GM18861 (cell line): ENCODE measurements at regions not wholly inside any gene's neighbourhood (a gene's known extent, or its start where the extent isn't known, plus 50 kb on each side); places are given as distances from the start of the nearest gene placed in this dataset.

Source experiments
- ATAC-seq: cut with Tn5 transposase; IDR thresholded peaks from one replicate; pipeline ENCODE4 v1.9.1; 2021; ENCODE audit not compliant: unreplicated experiment

DNA sequence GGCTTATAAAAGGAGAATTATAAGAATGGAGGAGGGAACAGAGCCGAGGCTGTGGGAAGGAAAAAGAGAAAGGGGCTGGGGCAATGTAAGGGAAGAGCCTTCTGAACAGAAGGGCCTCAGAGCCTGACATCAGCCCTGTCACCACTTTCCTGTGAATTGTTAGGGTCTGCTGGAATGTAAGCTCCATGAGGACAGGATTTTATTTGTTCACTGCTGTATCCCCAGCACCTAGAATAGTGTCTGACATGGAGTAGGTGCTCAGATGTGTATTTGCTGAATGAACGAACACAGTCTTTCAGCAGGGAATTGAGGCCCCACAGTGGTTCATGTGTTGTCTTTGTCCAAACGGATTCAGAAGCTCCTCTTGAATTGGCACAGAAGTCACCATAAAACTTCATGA is 251.5 kb downstream of the OPA1 start:
- no peak for ATAC-seq

DNA sequence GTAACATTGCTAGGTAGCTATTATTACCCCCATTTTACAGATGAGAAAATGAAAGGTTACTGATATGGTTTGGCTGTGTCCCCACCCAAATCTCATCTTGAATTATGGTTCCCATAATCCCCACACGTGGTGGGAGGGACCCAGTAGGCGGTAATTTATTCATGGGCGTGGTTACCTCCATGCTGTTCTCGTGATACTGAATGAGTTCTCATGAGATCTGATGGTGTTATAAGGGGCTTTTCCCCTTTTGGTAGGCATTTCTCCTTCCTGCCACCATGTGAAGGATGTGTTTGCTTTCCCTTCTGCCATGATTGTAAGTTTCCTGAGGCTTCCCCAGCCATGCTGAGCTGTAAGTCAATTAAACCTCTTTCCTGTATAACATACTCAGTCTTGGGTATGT is 252.1 kb downstream of the OPA1 start:
- ATAC-seq, result no peak

DNA sequence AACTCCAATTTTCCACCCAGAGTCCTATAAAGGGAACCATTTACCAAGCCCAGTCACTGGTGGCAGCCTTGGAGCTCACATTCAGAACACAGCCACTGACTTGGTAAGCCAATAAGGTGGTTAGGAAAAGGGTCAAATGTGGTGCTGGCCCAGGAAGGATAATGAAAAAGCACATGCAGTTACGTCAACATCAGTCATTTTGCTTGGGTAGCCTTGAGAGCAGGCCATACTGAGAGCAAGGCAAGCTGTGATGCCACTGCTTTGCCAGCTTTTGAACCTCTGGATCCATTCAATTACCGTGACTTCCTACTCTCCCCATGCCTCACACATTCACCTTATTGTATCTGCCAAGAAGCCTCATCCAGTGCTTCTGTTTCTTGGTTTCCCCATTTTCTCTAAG is 253.6 kb downstream of the OPA1 start:
- no peak for ATAC-seq

DNA sequence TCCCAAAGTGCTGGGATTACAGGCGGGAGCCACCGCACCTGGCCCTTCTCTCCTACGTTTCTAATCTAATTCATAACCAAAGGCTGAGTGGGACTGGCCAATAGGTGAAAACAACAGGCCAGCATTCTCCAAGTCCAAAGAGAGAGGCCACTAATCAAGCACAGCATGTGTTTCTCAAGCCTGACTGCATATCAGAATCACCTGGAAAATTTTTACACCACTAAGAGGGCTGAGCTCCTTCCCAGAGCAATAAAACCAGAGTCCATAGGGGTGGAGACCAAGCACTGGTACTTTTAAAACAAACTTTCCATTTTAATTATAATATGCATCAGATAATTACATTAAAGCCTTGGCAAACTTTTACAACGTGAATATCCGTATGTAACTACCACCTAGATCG is 254.4 kb downstream of the OPA1 start:
- no peak for ATAC-seq

DNA sequence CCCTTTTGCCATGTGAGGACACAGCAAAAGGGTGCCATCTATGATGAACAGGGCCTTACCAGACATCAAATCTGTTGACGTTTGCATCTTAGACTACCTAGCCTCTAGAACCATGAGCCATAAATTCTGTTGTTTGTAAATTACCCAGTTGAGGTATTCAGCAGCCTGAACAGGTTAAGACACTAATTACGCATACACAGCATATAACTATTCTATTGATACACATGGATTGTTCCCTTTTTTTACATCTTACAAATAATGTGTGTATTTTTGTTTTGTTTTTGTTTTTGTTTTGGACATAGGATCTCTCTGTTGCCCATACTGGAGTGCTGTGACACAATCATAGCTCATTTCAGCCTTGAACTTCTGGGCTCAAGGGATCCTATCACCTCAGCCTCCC is 255.5 kb downstream of the OPA1 start:
- ATAC-seq, result no peak

DNA sequence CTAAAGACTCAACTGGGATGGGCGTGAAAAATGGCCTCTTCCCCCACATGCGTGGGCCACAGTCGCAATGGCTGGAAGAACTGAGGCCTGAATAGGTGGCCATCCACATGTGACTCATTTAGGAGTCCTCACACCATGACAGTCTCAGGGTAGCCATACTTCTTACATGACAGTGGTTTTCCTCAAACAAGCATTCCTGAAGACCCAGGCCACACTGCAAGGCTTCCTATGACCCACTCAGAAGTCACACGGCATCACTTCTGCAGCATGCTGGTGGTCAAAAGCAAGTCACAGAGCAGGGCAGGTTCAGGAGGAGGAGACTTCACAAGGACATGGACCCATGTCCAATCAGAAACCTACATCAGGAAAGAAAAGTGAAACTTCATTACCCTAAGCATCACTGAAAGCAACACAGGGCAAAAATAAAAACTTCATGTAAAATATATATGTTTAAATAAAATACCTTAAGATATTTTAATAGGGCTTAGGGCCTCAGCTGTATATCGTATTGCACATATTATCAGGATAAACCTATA is 257.1 kb downstream of the OPA1 start:
- peak; percentile 59 for ATAC-seq

DNA sequence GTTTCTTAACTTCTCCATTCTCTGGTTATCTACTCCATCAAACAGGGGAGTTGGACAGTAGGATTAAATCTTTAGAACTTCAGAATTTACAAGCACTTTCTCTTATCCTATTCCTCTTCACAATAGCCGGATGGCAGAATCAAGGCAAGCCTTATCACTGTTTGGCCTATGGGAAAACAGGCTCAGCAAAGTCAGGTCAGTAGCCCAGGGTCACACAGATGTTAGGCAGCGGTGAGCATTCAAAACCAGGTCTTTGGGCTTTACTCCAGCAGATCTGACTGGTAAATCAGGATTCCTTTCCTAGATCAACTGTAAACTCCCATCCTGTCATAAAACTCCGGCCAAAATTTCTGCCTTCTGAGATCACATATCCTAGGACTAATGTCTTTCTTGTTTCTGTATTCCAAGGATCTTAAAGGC is 258.4 kb downstream of the OPA1 start:
- no peak for ATAC-seq

DNA sequence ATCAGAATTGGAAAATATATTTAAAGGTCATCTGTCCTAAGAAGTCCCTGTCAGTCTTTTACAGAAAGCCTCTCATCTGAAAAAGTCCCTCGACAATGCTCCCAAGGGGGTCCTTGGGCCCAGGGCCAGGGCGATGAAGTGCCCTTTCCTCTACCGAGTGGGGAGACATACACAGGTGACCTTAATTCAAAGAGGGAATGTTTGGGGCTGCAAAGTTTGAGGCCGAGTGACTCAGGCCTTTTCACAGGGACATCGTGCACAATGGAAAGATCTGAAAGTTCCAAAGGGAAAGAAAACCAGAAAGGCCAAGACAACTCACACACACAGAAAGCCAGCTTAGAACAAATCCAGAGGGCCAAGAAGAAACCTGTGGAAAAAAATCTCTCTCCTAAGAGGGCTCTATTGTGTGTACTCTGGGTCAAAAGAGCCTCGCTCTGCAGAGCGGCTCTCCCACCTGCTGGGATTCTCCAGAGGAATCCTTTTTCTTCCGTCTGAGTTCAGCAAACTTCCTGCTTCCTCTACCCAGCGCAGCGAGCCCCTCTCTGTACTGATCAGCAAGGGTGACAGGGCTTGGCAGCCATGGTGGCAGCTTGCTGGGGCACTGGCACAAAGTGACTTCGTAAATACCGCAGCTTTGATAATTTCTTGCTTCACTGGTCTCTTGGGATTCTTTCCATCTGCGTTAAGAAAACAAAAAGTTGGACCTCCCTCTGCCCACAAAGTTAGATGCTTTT is 259.1 kb downstream of the OPA1 start:
- no peak for ATAC-seq

DNA sequence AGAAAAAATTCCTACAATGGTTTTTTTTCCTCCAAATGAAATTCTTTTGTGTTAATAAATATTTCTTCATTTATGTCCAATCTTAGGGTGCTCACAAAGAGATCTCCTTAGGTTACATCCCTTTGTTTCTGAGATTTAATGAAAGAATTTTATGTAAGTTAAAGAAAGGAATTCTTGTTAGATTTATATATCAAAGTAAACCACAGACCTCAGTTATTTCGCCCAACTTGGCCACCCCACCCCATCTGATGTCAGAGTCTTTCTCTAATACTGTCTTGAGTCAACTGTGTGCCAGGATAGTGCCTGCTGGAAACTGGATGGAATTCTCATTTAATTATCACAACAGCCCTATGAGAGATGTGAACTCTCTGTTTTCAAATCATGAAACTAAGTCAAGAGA is 259.9 kb downstream of the OPA1 start:
- no peak for ATAC-seq

DNA sequence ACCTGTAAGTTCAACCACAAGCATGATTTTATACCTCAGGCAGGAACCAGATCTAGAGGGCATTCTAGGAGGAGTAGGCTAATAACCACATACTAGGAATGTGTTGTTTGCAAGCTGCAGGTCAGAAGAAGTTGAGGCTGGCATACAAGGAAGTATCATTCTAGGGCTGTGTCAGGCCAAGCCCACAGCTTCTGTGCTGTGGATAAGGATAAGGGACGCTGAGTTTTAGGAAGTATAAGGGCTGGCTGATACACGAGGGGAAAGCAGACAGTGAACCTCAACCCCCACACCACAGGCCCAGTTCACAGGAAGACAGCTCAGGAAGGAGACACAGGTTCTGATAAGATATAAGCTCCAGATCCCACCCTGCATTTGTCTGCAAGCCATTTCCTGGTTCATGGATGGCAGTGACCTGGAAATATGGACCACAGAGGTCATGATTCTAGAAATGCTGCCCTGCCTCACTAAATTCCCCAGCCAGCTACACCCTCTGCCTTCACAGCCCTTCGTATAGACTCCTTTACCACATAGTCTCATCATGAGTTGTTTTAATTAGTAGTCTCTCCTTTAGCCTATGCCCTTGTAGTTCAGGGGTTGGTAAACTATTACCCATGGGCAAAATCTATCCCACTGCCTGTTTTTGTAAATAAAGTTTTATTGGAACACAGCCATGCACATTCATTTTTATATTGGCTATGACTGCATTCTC is 260.7 kb downstream of the OPA1 start:
- ATAC-seq, result no peak

DNA sequence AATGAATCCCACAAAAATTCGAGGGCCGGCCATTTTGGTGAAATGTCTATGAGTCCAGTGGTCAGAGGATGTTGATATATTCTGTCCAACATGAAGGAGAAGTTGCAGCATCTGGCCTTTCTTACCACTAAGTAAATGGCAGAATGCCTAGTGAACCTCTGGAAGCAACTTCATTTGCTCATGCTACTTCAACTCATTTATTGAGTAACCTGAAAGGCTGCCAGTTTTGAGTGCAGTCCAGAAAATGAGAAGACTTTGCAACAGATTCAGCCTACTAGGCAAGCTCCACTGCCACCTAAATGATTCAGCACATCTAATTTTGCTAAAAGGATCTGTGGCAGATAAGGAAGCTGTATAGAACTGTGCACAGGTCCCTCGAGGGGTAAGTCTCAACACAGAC is 265.0 kb downstream of the OPA1 start:
- ATAC-seq, result no peak

DNA sequence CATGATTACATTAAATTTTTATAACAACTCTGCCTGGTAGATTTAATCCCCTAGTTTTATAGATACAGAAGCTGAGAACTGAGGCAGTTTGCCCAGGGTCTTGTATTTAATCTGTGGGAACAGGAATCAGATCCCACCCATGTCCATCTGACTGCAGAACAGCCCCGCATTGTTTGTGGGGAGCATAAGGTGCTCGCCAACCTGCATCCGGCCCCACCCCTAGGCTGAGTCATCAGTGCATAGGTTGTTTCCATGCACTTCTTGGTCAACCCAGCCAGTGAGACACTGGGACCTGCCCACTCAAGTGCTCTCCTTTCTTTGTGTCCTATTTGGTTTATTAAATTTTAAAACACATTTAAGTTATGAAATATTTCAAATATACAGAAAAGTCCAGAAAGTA is 266.2 kb downstream of the OPA1 start:
- ATAC-seq, result no peak

DNA sequence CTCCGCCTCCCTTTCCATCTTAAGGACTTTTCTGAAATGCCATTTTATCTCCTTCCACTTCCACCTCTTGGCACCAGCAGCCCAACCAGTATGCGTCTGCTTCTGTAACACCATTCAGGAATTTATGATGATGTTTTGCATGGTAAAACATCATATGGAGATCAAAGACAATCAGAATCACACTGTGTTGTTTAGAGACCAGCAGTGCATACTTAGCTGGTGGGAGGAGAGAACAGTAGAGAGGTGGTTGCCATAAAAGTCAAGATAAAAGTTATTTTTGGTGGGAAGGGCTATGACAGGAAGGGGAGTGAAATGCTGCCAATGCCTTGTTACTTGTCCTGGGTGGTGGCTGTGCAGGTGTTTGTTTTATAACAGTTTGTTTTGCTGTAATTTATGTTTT is 268.0 kb downstream of the OPA1 start:
- ATAC-seq, result no peak

DNA sequence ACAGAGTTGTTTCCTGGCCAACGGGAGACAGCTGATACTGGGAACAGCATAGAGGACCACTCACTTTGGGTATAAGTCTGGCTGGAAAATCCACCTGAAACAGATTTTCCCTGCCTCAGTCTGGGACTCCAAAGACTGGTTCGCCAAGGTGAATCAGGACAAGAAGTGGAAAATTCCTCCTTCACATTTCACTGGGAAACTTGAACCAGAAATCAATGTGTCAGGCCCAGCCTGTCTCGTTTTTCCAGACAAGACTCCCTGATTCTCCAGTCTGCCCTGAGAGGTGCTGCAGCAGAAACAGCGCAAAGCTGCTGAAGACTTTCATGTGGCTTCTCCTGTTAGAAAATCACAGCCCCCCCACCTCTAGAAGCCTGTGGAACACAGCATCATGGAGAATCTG is 269.8 kb downstream of the OPA1 start:
- no peak for ATAC-seq

DNA sequence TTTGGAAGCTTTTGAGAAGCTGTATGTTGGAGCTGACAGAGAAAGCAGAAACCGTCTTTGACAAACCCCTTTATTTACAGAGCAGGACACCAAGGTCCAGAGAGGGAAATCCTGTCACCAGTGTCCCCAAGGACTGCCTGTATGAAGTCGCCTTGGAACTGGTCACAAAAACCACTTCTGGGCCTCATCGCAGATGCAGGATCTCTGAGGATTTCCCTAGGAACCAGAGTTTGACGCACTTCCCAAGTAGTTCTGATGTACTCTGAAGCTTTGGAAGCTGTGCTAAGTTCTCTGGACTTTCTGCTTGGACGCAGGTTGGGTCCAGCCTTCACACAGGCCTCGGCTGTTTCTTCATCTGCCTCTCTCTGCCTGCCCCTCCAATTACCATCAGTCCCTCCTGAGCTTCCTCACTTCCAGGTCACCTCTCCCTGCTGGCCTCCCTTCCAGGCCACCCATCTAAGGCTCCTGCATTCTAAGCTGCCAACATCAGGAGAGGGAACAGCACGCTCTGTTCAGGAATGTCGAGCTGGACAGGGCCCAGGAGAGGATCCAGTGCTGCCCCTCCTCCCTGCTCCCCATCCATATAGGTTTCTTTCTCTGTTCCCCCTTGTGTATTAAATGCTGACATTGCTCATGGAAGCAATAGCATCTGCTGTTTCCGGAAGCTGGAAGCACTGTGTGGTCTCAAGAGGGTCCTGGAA is 270.8 kb downstream of the OPA1 start:
- no peak for ATAC-seq

DNA sequence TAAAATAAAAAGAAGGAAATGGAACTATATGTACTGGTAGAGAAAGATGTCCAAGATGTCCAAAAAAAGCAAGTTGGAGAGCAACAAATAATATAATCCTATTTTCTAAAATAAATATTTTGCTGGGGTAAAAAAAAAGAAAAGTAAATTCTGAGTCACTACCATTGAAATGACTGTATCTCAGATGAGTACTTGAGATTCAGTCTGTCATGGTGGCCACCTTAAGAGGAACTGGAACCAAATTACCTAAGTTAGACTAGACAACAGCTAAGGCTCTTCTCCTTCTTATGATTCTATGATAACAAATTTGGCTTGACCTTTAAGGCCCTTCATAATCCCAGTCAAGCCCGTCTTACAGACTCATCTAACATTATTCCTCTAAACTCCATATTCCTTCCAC is 270.6 kb upstream of the HES1 start:
- peak; percentile 86 for ATAC-seq

DNA sequence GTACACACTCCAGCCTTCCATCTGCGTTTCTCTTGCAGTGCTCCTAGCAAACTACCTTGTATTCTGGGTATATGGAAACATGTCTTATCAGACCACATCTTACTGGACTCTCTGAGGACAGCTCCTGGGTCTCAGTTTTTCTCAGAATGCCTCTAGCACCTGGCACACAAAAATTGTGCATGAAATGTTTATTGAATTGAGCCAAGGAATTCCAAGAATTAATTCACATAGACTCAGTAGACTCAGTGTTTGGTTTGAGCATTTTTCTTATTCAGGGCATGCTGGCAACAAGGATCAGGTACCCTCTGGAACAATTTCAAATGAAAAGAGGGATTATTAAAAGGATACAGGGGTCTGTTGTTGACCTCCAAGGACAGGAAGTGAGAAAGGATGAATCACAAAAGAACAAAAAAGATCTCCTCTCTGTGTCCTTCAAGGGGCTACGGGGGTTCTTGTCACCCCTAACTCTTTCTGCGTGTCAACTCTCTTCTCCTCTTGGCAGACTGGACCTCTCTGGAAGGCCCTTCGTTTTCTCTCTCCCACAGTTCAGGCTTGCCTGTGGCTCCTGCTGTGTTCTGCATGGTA is 270.0 kb upstream of the HES1 start:
- no peak for ATAC-seq

DNA sequence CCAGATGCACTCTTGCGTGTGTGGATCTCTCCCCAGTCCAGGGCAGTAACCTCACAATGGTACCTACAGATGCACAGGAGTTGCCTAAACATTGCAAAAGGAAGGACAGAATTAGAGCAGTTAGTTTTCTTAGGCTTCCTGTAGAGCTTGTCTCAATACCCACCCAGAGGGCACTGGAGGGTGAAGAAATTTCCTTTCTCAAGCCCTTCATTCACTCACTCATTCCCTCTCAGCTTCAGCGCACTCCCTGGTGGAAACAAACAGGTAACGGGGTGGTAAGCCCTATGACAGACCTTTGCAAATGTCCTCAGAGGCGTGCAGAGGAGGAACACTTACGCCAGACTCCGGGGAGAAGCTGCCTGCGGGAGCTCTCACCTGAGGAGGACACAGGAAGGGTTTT is 267.4 kb upstream of the HES1 start:
- peak; percentile 36 for ATAC-seq

DNA sequence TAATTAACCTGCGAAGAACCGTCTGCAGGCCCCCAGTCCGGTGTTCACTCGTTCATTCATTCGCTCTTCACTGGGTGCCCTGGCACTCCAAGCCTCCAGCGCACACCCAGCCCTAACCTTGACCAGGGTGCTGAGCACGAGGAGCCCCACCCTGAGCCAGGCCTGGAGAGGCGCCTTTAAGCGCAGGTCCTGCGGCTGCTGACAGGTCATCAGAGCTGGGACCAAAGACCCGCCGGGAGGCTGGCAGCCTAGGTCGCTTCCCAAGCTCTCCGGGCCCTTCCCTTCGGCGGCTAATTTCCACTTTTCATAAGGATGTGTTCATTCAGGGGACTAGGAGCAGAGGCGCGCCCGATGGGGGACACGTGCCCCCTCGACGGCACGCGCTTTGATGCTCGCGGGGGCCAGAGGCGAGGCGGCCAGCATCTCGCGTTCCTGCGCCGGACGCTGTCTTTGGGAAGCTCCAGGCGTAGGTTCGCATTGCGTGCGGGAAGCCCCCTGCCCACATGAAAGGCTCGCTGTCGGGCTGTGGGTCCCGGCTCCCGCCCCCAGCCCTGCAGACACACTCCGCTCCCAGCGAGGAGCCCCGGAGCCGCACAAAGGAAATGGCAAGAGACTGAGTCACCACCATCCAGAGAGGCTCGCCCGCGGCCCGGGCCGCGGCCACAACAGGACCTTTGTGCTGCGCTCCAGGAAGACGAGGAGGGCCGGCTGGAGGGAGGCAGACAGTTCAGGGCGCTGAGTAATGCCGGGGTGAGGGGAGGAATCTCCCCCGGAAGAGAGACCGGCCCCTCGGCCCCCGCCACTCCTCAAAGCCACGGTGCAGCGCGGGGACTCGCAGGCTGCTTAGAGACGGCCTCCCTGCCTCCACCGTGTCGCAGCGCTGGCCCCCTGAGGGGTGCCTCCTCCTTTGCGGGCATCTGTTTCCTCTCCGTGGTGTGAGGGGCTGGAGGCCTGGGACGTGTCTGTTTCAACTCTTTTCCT is 266.4 kb upstream of the HES1 start:
- no peak for ATAC-seq
